ENCODE measurements at regions not wholly inside any gene's neighbourhood (a gene's known extent, or its start where the extent isn't known, plus 50 kb on each side); places are given as distances from the start of the nearest gene placed in this dataset.

GRCh38 chr13:67645874-67646467 lies 415.8 kb upstream of the PCDH9 start:
- H3K4me3 ChIP-seq (ENCODE audit: control insufficient read depth in 2 of 3, extremely low read depth in 1 of 3, insufficient read depth in 2 of 3, low read depth in 1 of 3, low read length in 3 of 3) = no peak overlapping the region
- H4K20me1 ChIP-seq (ENCODE audit: control insufficient read depth, extremely low read depth, insufficient read depth, low read length) = no peaks in the 10 kb centered on the region
- no peak overlapping the region for H3K4me2 ChIP-seq (ENCODE audit: control insufficient read depth, extremely low read depth, insufficient read depth, low read depth, low read length)
- TF ChIP-seq EZH2 (IDR thresholded peaks at IDR 0.05; ENCODE audit: low read length) (no peak), CTCF (optimal IDR thresholded peaks at IDR 0.05 in 1 of 3, IDR thresholded peaks at IDR 0.05 in 1 of 3, conservative IDR thresholded peaks at IDR 0.05 in 1 of 3; ENCODE audit: extremely low read depth in 1 of 3, insufficient read depth in 2 of 3, low read length in 3 of 3) (no peak)
- peaks cover 2% of the 10 kb centered on the region for H3K9me3 ChIP-seq (ENCODE audit: control insufficient read depth, low read depth, low read length)
- no peaks in the 10 kb centered on the region for H3K27me3 ChIP-seq (ENCODE audit: control insufficient read depth, extremely low read depth, insufficient read depth, low read length)
- DNase-seq (ENCODE audit: low read depth, low spot score) (no peak), FAIRE-seq (no peak)
- no peaks in the 10 kb centered on the region for H3K36me3 ChIP-seq (ENCODE audit: control insufficient read depth in 2 of 2, extremely low read depth in 1 of 2, insufficient read depth in 2 of 2, low read length in 2 of 2)
- no peaks in the 10 kb centered on the region for H3K79me2 ChIP-seq (ENCODE audit: control insufficient read depth, insufficient read depth, low read length)
- H2AFZ ChIP-seq (ENCODE audit: control insufficient read depth, low read length) = no peak overlapping the region
- no peaks in the 10 kb centered on the region for H3K4me1 ChIP-seq (ENCODE audit: control insufficient read depth, extremely low read depth, insufficient read depth, low read length)
- H3K9ac ChIP-seq (ENCODE audit: control insufficient read depth, extremely low read depth, insufficient read depth, low read length) = no peak overlapping the region
- dilution Hi-C loops (cut with MboI; ENCODE audit: extremely low pct_ligation_motif_present, low sequenced_read_pairs) = no loop called here
- no peak overlapping the region for H3K27ac ChIP-seq (ENCODE audit: control insufficient read depth, insufficient read depth, low read length)
- H3K9me1 ChIP-seq (ENCODE audit: control insufficient read depth, extremely low read depth, insufficient read depth, low read length) = no peaks in the 10 kb centered on the region

GRCh38 chr13:67643516-67644055 lies 413.4 kb upstream of the PCDH9 start:
- H3K4me2 ChIP-seq (ENCODE audit: control insufficient read depth, extremely low read depth, insufficient read depth, low read depth, low read length) = no peak overlapping the region
- FAIRE-seq = no peak

More at GRCh38 chr13:67643516-67644055, 413.4 kb upstream of the PCDH9 start:
- H3K27me3 ChIP-seq (ENCODE audit: control insufficient read depth, extremely low read depth, insufficient read depth, low read length) = no peaks in the 10 kb centered on the region
- no peak overlapping the region for H3K9ac ChIP-seq (ENCODE audit: control insufficient read depth, extremely low read depth, insufficient read depth, low read length)
- no peaks in the 10 kb centered on the region for H3K9me1 ChIP-seq (ENCODE audit: control insufficient read depth, extremely low read depth, insufficient read depth, low read length)
- no peak for DNase-seq (ENCODE audit: low read depth, low spot score)
- H3K9me3 ChIP-seq (ENCODE audit: control insufficient read depth, low read depth, low read length) = peaks cover 2% of the 10 kb centered on the region
- no peak for TF ChIP-seq CTCF (optimal IDR thresholded peaks at IDR 0.05 in 1 of 3, IDR thresholded peaks at IDR 0.05 in 1 of 3, conservative IDR thresholded peaks at IDR 0.05 in 1 of 3; ENCODE audit: extremely low read depth in 1 of 3, insufficient read depth in 2 of 3, low read length in 3 of 3)
- no peak for TF ChIP-seq EZH2 (IDR thresholded peaks at IDR 0.05; ENCODE audit: low read length)
- H3K36me3 ChIP-seq (ENCODE audit: control insufficient read depth in 2 of 2, extremely low read depth in 1 of 2, insufficient read depth in 2 of 2, low read length in 2 of 2) = no peaks in the 10 kb centered on the region
- H3K4me3 ChIP-seq (ENCODE audit: control insufficient read depth in 2 of 3, extremely low read depth in 1 of 3, insufficient read depth in 2 of 3, low read depth in 1 of 3, low read length in 3 of 3) = no peak overlapping the region
- no peak overlapping the region for H2AFZ ChIP-seq (ENCODE audit: control insufficient read depth, low read length)
- H3K4me1 ChIP-seq (ENCODE audit: control insufficient read depth, extremely low read depth, insufficient read depth, low read length) = no peaks in the 10 kb centered on the region
- H3K27ac ChIP-seq (ENCODE audit: control insufficient read depth, insufficient read depth, low read length) = no peak overlapping the region
- no peaks in the 10 kb centered on the region for H3K79me2 ChIP-seq (ENCODE audit: control insufficient read depth, insufficient read depth, low read length)
- no peaks in the 10 kb centered on the region for H4K20me1 ChIP-seq (ENCODE audit: control insufficient read depth, extremely low read depth, insufficient read depth, low read length)
- dilution Hi-C loops (cut with MboI; ENCODE audit: extremely low pct_ligation_motif_present, low sequenced_read_pairs) = no loop called here

All from keratinocyte (primary cell).